ENCODE measurements at regions not wholly inside any gene's neighbourhood (a gene's known extent, or its start where the extent isn't known, plus 50 kb on each side); places are given as distances from the start of the nearest gene placed in this dataset.
"Not testable (repeated sequence)": the region's sequence is repeated elsewhere in the genome, so short reads cannot be mapped to it uniquely, and the experiment has no call there.

DNA sequence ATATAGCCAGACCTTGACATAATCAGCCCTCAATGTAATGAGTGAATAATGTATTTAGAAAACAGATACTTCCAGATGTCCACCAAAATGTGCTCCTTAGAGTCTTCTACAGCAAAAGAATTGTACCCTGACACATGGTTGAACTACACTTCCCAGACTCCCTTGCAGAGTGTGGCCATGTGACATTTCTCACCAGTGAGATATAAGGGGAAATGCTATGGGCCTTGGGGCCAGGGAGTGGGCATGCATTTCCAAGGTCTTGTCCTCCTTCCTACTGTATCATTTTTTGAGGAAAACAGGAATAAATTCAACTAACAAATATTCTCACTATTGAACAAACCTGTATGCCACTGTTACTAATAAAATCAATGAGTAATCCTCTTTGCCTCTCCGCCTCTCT is 211.4 kb upstream of the SMLR1 start:
- Histone ChIP-seq H3K4me1 (ENCODE audit: low read length) (no peaks in the 10 kb centered on the region), H3K9me3 (replicated peaks; ENCODE audit: insufficient read depth, low read length) (no peaks in the 10 kb centered on the region), H3K9me2 (replicated peaks; ENCODE audit: insufficient read depth, low read length) (no peaks in the 10 kb centered on the region), H3K79me2 (ENCODE audit: low read length) (no peaks in the 10 kb centered on the region), H3F3A (ENCODE audit: insufficient read depth, low read length) (no peaks in the 10 kb centered on the region), H4K20me1 (ENCODE audit: insufficient read depth, low read length) (no peaks in the 10 kb centered on the region), H3K27ac (ENCODE audit: low read length) (no peak overlapping the region), H3K4me3 (ENCODE audit: low read length) (no peak overlapping the region), H3K36me3 (replicated peaks; ENCODE audit: insufficient read depth, low read length) (no peaks in the 10 kb centered on the region), H2AFZ (ENCODE audit: low read length) (no peak overlapping the region), H3K27me3 (replicated peaks; ENCODE audit: insufficient read depth, low read length) (no peaks in the 10 kb centered on the region), H3K9ac (ENCODE audit: low read length) (no peak overlapping the region), H3K4me2 (ENCODE audit: low read depth, low read length) (no peak overlapping the region)
- TF ChIP-seq EZH2 (optimal IDR thresholded peaks at IDR 0.05; ENCODE audit: low read depth, low read length), result no peak
- TF ChIP-seq EZH2phosphoT487 (IDR thresholded peaks at IDR 0.05; ENCODE audit: low read length), result no peak
- TF ChIP-seq CTCF (IDR thresholded peaks at IDR 0.05; ENCODE audit: low read length), result no peak
- no peak for DNase-seq

GRCh38 chr6:130617658-130618057 is 209.5 kb upstream of the SMLR1 start:
- TF ChIP-seq EZH2 (optimal IDR thresholded peaks at IDR 0.05; ENCODE audit: low read depth, low read length) (no peak), EZH2phosphoT487 (IDR thresholded peaks at IDR 0.05; ENCODE audit: low read length) (no peak), CTCF (IDR thresholded peaks at IDR 0.05; ENCODE audit: low read length) (no peak)
- no peaks in the 10 kb centered on the region for H3K79me2 ChIP-seq (ENCODE audit: low read length)
- no peak for DNase-seq
- H3F3A ChIP-seq (ENCODE audit: insufficient read depth, low read length), result no peaks in the 10 kb centered on the region
- no peaks in the 10 kb centered on the region for H4K20me1 ChIP-seq (ENCODE audit: insufficient read depth, low read length)
- H3K4me3 ChIP-seq (ENCODE audit: low read length), result no peak overlapping the region
- no peak overlapping the region for H2AFZ ChIP-seq (ENCODE audit: low read length)
- no peaks in the 10 kb centered on the region for H3K9me3 ChIP-seq (replicated peaks; ENCODE audit: insufficient read depth, low read length)
- H3K4me2 ChIP-seq (ENCODE audit: low read depth, low read length), result no peak overlapping the region
- H3K36me3 ChIP-seq (replicated peaks; ENCODE audit: insufficient read depth, low read length), result no peaks in the 10 kb centered on the region
- no peaks in the 10 kb centered on the region for H3K9me2 ChIP-seq (replicated peaks; ENCODE audit: insufficient read depth, low read length)
- H3K27ac ChIP-seq (ENCODE audit: low read length), result no peak overlapping the region
- no peaks in the 10 kb centered on the region for H3K4me1 ChIP-seq (ENCODE audit: low read length)
- no peaks in the 10 kb centered on the region for H3K27me3 ChIP-seq (replicated peaks; ENCODE audit: insufficient read depth, low read length)
- no peak overlapping the region for H3K9ac ChIP-seq (ENCODE audit: low read length)

- H3K27ac ChIP-seq (ENCODE audit: low read length); H3K4me2 ChIP-seq (ENCODE audit: low read depth, low read length); H3K9me3 ChIP-seq (replicated peaks; ENCODE audit: insufficient read depth, low read length); H3K9ac ChIP-seq (ENCODE audit: low read length); H3K27me3 ChIP-seq (replicated peaks; ENCODE audit: insufficient read depth, low read length); DNase-seq; H3K4me1 ChIP-seq (ENCODE audit: low read length); H3K9me2 ChIP-seq (replicated peaks; ENCODE audit: insufficient read depth, low read length); H2AFZ ChIP-seq (ENCODE audit: low read length); H4K20me1 ChIP-seq (ENCODE audit: insufficient read depth, low read length); H3K79me2 ChIP-seq (ENCODE audit: low read length); H3K36me3 ChIP-seq (replicated peaks; ENCODE audit: insufficient read depth, low read length); H3F3A ChIP-seq (ENCODE audit: insufficient read depth, low read length); H3K4me3 ChIP-seq (ENCODE audit: low read length): not testable (repeated sequence)
These were observed 208.4 kb upstream of the SMLR1 start for GRCh38 chr6:130618806-130619205.

GRCh38 chr6:130620338-130620781 is 206.8 kb upstream of the SMLR1 start:
- Histone ChIP-seq H3K27me3 (replicated peaks; ENCODE audit: insufficient read depth, low read length) (no peaks in the 10 kb centered on the region), H3F3A (ENCODE audit: insufficient read depth, low read length) (no peaks in the 10 kb centered on the region), H3K79me2 (ENCODE audit: low read length) (no peaks in the 10 kb centered on the region), H3K4me1 (ENCODE audit: low read length) (no peaks in the 10 kb centered on the region), H3K4me3 (ENCODE audit: low read length) (no peak overlapping the region), H3K27ac (ENCODE audit: low read length) (no peak overlapping the region), H2AFZ (ENCODE audit: low read length) (no peak overlapping the region), H3K9me3 (replicated peaks; ENCODE audit: insufficient read depth, low read length) (no peaks in the 10 kb centered on the region), H3K36me3 (replicated peaks; ENCODE audit: insufficient read depth, low read length) (no peaks in the 10 kb centered on the region), H3K4me2 (ENCODE audit: low read depth, low read length) (no peak overlapping the region), H4K20me1 (ENCODE audit: insufficient read depth, low read length) (no peaks in the 10 kb centered on the region), H3K9ac (ENCODE audit: low read length) (no peak overlapping the region), H3K9me2 (replicated peaks; ENCODE audit: insufficient read depth, low read length) (no peaks in the 10 kb centered on the region)
- DNase-seq, result no peak
- TF ChIP-seq CTCF (IDR thresholded peaks at IDR 0.05; ENCODE audit: low read length), result no peak
- no peak for TF ChIP-seq EZH2 (optimal IDR thresholded peaks at IDR 0.05; ENCODE audit: low read depth, low read length)
- TF ChIP-seq EZH2phosphoT487 (IDR thresholded peaks at IDR 0.05; ENCODE audit: low read length), result no peak

Data from MM.1S (cell line).